ENCODE measurements at regions not wholly inside any gene's neighbourhood (a gene's known extent, or its start where the extent isn't known, plus 50 kb on each side); places are given as distances from the start of the nearest gene placed in this dataset.

DNA sequence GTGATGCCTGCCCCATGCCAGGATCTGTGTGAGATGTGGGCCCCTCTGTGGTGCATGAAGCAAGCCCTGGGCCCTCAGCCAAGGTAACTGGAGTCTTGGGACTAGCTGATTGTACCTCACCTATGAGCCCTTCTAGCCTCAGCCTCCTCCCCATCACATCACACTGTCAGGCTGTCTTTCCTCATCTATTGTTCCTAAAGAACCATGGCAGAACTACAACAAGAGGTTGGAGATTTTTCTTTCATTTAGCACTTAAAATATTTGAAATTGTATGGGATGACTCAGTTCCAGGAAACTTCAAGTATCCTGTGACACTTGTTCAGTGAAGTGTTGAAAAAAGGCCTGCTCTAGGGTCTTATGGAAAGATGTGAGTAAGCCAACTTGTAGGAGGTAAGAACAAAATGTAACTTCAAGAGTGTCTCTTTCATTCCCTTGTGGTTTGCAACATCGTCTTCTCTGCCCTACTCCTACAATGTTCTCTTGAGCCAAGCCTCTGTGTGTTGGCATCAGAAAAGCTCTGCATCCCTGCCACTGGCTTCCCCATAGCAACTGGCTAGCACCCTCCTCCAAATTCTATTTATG is 58.7 kb upstream of the TIPARP start:
- no peak overlapping the region for H3K27ac Mint-ChIP-seq (ENCODE audit: unreplicated experiment)
- H3K27me3 Mint-ChIP-seq (ENCODE audit: unreplicated experiment): no peaks in the 10 kb centered on the region
- H3K9me3 Mint-ChIP-seq (ENCODE audit: unreplicated experiment): no peaks in the 10 kb centered on the region
- H3K4me3 Mint-ChIP-seq (ENCODE audit: unreplicated experiment): no peak overlapping the region
- no peaks in the 10 kb centered on the region for H3K36me3 Mint-ChIP-seq (ENCODE audit: low read depth, unreplicated experiment)
- TF ChIP-seq, protein P1, sequence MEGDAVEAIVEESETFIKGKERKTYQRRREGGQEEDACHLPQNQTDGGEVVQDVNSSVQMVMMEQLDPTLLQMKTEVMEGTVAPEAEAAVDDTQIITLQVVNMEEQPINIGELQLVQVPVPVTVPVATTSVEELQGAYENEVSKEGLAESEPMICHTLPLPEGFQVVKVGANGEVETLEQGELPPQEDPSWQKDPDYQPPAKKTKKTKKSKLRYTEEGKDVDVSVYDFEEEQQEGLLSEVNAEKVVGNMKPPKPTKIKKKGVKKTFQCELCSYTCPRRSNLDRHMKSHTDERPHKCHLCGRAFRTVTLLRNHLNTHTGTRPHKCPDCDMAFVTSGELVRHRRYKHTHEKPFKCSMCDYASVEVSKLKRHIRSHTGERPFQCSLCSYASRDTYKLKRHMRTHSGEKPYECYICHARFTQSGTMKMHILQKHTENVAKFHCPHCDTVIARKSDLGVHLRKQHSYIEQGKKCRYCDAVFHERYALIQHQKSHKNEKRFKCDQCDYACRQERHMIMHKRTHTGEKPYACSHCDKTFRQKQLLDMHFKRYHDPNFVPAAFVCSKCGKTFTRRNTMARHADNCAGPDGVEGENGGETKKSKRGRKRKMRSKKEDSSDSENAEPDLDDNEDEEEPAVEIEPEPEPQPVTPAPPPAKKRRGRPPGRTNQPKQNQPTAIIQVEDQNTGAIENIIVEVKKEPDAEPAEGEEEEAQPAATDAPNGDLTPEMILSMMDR (IDR thresholded peaks at IDR 0.05; ENCODE audit: unreplicated experiment): no peak
- DNase-seq (ENCODE audit: low spot score): no peak
- peaks cover 3% of the 10 kb centered on the region for H3K4me1 Mint-ChIP-seq (ENCODE audit: unreplicated experiment)

DNA sequence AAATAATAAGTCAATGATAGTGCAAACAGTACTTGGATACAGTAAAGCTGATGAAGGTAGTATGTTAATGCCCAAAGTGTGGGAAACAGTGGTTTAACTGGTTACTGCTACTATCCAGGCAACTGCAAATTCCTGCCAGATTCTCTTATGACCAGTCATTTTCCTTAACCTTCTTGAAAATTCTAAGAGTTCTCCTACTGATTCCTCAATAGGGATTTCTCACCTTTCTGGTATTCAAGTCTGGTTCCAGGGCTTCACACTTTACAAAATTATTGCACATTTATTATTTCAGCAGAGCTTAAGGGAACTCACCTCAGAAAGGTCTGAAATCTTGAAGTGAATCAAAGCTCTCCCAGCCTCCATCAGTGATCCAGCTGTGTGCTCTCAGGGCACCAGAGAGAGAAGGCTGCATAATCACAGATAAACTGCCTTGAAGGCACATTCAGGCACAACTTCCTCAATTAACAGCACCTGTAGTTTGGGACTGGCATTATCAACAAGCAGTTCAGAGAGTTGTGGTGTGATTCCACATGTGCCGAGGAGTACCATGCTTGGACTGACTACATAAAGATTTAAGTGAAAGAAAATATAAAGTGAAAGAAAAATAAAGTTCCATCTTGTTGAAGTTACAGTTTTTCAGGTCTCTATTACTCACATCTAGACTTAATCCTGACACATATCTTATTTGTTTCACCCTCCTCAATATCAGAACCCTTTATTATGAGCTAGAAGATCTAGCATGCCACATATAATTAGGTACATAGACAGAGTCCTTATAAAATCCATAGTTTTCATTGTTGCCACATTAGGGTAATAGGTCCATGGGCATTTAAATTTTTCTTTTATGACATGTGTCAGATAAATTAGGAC is 59.5 kb upstream of the TIPARP start:
- no peak for DNase-seq (ENCODE audit: low spot score)
- Mint-ChIP-seq H3K4me3 (ENCODE audit: unreplicated experiment) (no peak overlapping the region), H3K27ac (ENCODE audit: unreplicated experiment) (no peak overlapping the region), H3K9me3 (ENCODE audit: unreplicated experiment) (no peaks in the 10 kb centered on the region), H3K36me3 (ENCODE audit: low read depth, unreplicated experiment) (no peaks in the 10 kb centered on the region), H3K4me1 (ENCODE audit: unreplicated experiment) (peaks cover 6% of the 10 kb centered on the region), H3K27me3 (ENCODE audit: unreplicated experiment) (no peaks in the 10 kb centered on the region)
- TF ChIP-seq, protein P1 (IDR thresholded peaks at IDR 0.05; ENCODE audit: unreplicated experiment): no peak

DNA sequence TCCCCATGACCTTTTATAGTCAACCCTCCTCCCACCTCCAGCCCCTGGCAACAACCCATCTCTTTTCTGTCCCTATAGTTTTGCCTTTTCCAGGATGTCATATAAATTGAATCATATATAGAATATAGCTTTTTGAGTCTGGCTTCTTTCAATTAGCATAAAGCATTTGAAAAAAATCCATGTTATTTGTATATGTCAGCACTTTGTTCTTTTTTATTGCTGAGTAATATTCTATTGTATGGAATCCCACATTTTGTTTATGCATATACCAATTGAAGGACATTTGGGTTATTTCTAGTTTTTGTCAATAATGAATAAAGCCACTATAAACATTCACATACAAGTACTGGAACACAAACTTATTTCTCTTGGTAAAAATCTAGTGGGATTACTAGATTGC is 58.0 kb upstream of the SSR3 start:
- peaks cover 10% of the 10 kb centered on the region for H3K4me1 Mint-ChIP-seq (ENCODE audit: unreplicated experiment)

DNA sequence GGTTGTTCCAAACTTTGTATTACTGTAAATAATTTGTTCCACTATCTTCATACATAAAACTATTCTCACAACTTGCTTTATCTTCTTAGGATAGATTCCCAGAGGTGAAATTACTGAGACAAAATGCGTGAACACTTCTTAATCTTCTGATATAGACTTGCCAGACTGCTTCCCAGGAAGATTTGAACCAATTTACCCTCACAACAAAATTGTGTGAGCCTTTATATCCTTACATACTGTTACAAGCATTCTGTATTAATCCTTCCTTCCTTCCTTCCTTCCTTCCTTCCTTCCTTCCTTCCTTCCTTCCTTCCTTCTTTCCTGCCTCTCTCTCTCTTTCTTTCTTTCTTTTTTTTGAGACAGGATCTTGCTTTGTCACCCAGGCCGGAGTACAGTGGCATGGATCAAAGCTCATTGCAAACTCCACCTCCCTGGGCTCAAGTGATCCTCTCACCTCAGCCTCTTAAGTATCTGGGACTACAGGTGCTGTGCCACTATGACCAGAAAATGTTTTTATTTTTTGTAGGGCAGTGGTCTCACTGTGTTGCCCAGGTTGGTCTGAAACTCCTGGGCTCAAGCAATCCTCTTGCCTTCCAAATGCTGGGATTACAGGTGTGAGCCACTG is 57.1 kb upstream of the SSR3 start:
- TF ChIP-seq, protein P1 (IDR thresholded peaks at IDR 0.05; ENCODE audit: unreplicated experiment): no peak
- Mint-ChIP-seq H3K27me3 (ENCODE audit: unreplicated experiment) (no peaks in the 10 kb centered on the region), H3K9me3 (ENCODE audit: unreplicated experiment) (no peaks in the 10 kb centered on the region), H3K4me1 (ENCODE audit: unreplicated experiment) (peaks cover 10% of the 10 kb centered on the region), H3K4me3 (ENCODE audit: unreplicated experiment) (no peak overlapping the region), H3K36me3 (ENCODE audit: low read depth, unreplicated experiment) (no peaks in the 10 kb centered on the region), H3K27ac (ENCODE audit: unreplicated experiment) (no peak overlapping the region)
- DNase-seq (ENCODE audit: low spot score): no peak

More for the DNA sequence above, 58.0 kb upstream of the SSR3 start:
- no peak overlapping the region for H3K4me3 Mint-ChIP-seq (ENCODE audit: unreplicated experiment)
- no peaks in the 10 kb centered on the region for H3K9me3 Mint-ChIP-seq (ENCODE audit: unreplicated experiment)
- no peaks in the 10 kb centered on the region for H3K27me3 Mint-ChIP-seq (ENCODE audit: unreplicated experiment)
- TF ChIP-seq, protein P1 (IDR thresholded peaks at IDR 0.05; ENCODE audit: unreplicated experiment): no peak
- no peak overlapping the region for H3K27ac Mint-ChIP-seq (ENCODE audit: unreplicated experiment)
- H3K36me3 Mint-ChIP-seq (ENCODE audit: low read depth, unreplicated experiment): no peaks in the 10 kb centered on the region
- DNase-seq (ENCODE audit: low spot score): no peak

DNA sequence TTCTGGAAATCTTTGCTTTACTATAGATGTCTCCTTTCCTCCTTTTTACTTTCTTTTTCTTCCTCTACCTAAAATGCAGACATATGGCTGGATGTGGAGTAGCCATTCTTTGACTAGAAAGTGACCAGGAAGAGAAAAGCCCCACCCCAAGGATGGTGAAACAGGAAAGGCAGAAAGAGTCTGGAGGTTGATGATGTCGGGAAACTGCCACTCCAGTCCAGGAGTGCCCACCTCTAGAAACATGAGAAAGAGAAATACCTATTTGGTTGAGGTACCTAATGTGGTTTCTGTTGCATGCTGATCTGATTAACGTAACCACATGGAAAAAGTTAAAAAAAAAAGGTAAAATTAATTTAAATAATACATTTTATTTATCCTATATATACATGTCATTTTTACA is 55.2 kb upstream of the SSR3 start:
- no peak for DNase-seq (ENCODE audit: low spot score)
- Mint-ChIP-seq H3K4me3 (ENCODE audit: unreplicated experiment) (no peak overlapping the region), H3K27me3 (ENCODE audit: unreplicated experiment) (no peaks in the 10 kb centered on the region), H3K4me1 (ENCODE audit: unreplicated experiment) (peaks cover 14% of the 10 kb centered on the region), H3K9me3 (ENCODE audit: unreplicated experiment) (no peaks in the 10 kb centered on the region), H3K27ac (ENCODE audit: unreplicated experiment) (no peak overlapping the region), H3K36me3 (ENCODE audit: low read depth, unreplicated experiment) (no peaks in the 10 kb centered on the region)
- TF ChIP-seq, protein P1 (IDR thresholded peaks at IDR 0.05; ENCODE audit: unreplicated experiment): no peak

All from endothelial cell (in vitro differentiated cells).